ENCODE measurements at regions not wholly inside any gene's neighbourhood (a gene's known extent, or its start where the extent isn't known, plus 50 kb on each side); places are given as distances from the start of the nearest gene placed in this dataset.

DNA sequence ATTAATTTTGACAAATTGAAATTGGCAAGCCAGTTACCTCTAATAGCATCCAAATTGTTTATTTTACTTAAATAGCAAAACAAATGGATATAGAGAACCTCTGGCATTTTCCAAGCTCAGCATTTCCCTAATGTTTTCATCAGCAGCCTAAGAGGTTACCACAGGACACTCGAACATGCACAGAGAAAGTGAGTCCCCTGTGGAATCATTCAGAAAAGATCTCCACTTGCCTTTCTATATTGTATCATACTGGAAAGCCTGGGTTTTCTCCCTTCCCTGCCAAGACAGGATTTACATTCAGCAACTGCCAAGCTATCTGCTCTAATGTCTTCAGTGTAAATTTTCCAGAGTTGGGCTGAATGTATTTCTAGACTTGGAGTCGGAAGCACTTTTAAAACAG, 188.9 kb downstream of the KCTD12 start:
- no peak for DNase-seq (ENCODE audit: extremely low read depth, low read depth)
- TF ChIP-seq, protein P1, sequence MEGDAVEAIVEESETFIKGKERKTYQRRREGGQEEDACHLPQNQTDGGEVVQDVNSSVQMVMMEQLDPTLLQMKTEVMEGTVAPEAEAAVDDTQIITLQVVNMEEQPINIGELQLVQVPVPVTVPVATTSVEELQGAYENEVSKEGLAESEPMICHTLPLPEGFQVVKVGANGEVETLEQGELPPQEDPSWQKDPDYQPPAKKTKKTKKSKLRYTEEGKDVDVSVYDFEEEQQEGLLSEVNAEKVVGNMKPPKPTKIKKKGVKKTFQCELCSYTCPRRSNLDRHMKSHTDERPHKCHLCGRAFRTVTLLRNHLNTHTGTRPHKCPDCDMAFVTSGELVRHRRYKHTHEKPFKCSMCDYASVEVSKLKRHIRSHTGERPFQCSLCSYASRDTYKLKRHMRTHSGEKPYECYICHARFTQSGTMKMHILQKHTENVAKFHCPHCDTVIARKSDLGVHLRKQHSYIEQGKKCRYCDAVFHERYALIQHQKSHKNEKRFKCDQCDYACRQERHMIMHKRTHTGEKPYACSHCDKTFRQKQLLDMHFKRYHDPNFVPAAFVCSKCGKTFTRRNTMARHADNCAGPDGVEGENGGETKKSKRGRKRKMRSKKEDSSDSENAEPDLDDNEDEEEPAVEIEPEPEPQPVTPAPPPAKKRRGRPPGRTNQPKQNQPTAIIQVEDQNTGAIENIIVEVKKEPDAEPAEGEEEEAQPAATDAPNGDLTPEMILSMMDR (IDR thresholded peaks at IDR 0.05; ENCODE audit: low read depth, low read length, missing control alignments): no peak
- no peak overlapping the region for H3K4me3 ChIP-seq (replicated peaks; ENCODE audit: low read depth, low read length)

DNA sequence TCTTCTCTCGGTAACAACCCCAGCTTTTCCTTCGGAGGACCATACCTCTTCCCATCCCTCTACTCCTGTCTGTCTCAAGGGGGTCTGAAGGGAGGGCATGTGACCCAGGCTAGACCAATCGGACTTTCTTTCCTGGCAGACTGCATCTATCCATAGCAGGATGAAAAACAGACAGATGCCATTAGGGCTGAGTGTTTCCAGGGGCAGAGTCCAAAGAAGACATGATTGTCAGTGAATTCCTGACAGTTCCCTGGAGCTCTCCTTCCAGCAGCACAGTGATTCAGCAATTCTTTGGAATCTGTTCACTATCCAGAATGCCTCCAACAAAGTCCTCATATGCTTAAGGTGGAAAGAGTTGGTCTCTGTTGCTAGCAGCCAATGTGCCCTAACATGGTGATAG, 189.8 kb downstream of the KCTD12 start:
- TF ChIP-seq, protein P1 (IDR thresholded peaks at IDR 0.05; ENCODE audit: low read depth, low read length, missing control alignments): no peak

DNA sequence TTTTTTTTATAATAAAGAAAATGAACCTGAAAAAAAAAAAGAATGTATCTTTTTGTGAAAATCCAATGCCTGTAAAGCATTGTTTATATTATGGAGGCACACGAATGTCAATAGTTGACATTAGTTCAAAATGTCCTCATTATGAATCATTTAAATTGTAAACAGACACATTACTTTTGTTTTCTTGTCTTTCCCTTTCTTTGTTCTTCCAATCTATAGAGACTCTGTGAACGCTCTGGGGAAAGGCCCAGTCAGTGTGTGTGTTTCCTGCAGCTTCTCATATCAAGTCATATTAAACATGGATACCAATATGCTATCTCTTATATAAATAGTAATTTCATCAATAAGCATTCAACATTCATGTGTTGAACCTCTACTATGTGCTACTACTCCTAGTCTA, 193.1 kb downstream of the KCTD12 start:
- TF ChIP-seq, protein P1 (IDR thresholded peaks at IDR 0.05; ENCODE audit: low read depth, low read length, missing control alignments): no peak
- no peak for DNase-seq (ENCODE audit: extremely low read depth, low read depth)
- H3K4me3 ChIP-seq (replicated peaks; ENCODE audit: low read depth, low read length): no peak overlapping the region

More for the DNA sequence above, 189.8 kb downstream of the KCTD12 start:
- no peak for DNase-seq (ENCODE audit: extremely low read depth, low read depth)
- no peak overlapping the region for H3K4me3 ChIP-seq (replicated peaks; ENCODE audit: low read depth, low read length)

DNA sequence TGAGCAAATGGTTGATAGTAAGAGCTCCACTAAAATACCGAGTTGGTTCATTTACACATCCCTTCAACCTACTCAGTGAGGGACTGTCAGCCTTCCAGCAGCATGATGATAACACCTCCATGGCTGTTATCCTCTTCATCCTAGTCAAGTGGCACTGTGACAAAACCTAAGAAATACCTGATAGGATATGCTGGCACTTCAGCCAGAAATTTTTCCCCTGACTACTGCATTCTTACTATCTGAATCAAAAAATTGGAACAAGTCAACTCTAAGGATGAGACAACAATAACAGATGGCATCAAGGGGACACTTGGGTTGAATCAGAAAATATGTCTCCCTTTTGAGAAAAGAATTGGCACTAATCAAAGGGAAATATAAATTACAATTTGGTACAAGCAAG, 193.9 kb downstream of the KCTD12 start:
- H3K4me3 ChIP-seq (replicated peaks; ENCODE audit: low read depth, low read length): no peak overlapping the region
- no peak for DNase-seq (ENCODE audit: extremely low read depth, low read depth)
- TF ChIP-seq, protein P1 (IDR thresholded peaks at IDR 0.05; ENCODE audit: low read depth, low read length, missing control alignments): no peak

GRCh38 chr13:76690611-76691010, 195.6 kb downstream of the KCTD12 start:
- H3K4me3 ChIP-seq (replicated peaks; ENCODE audit: low read depth, low read length): no peak overlapping the region
- TF ChIP-seq, protein P1 (IDR thresholded peaks at IDR 0.05; ENCODE audit: low read depth, low read length, missing control alignments): no peak
- no peak for DNase-seq (ENCODE audit: extremely low read depth, low read depth)

- no peak for DNase-seq (ENCODE audit: extremely low read depth, low read depth)
- TF ChIP-seq, protein P1 (IDR thresholded peaks at IDR 0.05; ENCODE audit: low read depth, low read length, missing control alignments): no peak
- no peak overlapping the region for H3K4me3 ChIP-seq (replicated peaks; ENCODE audit: low read depth, low read length)
Observed at GRCh38 chr13:76687467-76687866, 198.7 kb downstream of the KCTD12 start.

- H3K4me3 ChIP-seq (replicated peaks; ENCODE audit: low read depth, low read length): no peak overlapping the region
- TF ChIP-seq, protein P1 (IDR thresholded peaks at IDR 0.05; ENCODE audit: low read depth, low read length, missing control alignments): no peak
- DNase-seq (ENCODE audit: extremely low read depth, low read depth): no peak
Observed at GRCh38 chr13:76685938-76686337, 200.3 kb downstream of the KCTD12 start.
